GM19025 (cell line): ENCODE measurements at regions not wholly inside any gene's neighbourhood (a gene's known extent, or its start where the extent isn't known, plus 50 kb on each side); places are given as distances from the start of the nearest gene placed in this dataset.
"Not testable (repeated sequence)": the region's sequence is repeated elsewhere in the genome, so short reads cannot be mapped to it uniquely, and the experiment has no call there.

Experiments
- ATAC-seq: cut with Tn5 transposase; IDR thresholded peaks from one replicate; pipeline ENCODE4 v1.9.1; 2021; ENCODE audit warnings: mild to moderate bottlenecking, low read depth, moderate library complexity; ENCODE audit not compliant: unreplicated experiment

DNA sequence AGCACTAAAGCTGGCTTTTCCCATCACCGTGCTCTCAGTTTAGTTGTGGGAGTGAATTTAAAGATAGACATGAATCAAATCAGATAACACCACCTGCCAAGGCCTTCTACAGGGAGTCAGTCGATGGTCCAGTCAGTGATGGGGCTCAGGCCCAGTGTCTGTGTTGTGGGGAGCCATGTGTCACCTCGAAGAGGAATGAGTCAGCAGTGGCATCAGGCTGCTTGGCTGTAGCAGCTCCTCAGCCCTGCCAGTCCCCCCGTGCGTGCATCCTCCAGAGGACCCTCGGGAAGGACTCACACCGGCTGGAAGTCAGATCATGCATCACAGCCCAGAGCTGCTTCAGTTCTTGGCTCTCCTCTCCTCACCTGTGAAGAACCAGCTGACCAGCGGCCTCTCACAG is 420.4 kb upstream of the RAB6C start:
- no peak for ATAC-seq

DNA sequence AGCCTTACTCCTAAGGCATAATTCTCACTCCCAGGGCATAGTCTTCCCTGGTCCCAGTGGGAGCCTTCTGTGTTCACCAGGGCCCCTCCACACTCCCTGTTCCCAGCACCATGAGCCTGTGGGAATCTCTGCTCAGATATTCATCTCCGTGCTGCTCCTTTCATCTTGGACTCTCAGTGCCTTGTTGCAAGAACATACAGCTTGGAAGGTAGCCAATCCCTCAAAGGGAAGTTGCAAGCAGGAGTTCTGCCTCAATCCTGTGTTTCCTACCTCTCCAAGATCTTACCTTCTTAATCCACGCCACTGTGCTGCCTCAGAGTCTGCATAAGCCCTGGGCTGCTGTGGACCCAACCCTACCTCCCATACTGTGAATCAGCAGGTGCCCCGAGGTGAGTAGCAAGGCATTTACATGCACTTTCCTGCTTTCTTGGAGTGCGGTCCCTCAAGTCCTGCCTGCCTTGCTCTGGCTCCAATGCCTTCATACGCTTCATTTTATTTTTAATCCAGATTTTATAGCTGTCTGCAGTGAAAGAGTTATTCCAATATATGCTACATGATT is 413.8 kb upstream of the RAB6C start:
- no peak for ATAC-seq

DNA sequence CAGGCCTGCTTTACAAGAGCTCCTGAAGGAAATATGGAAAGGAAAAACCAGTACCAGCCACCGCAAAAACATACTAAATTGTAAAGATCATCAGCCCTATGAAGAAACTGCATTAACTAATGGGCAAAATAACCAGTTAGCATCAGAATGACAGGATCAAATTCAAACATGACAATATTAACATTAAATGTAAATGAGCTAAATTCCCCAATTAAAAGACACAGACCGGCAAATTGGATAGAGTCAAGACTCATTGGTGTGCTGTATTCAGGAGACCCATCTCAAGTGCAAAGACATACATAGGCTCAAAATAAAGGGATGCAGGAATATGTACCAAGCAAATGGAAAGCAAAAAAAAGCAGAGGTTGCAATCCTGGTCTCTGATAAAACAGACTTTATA is 408.7 kb upstream of the RAB6C start:
- not testable (repeated sequence) for ATAC-seq

DNA sequence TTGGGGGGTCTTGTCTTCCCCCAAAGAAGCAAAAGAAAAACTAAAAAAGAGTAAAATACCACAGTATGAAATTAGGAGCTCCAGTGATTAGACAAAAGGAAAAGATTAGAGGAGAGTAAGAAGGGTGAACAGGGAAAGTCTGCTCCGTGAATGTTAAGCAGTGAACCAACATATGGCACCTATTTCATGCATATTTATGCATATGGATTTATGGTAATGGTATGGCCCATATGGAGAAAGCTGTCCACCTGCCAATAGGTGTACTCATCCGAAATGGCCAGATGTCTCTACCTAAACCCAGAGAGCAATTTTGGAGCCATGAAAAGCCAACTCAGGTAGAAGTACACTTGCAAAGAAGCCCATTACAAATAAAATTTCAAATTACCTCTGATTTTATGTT is 404.0 kb upstream of the RAB6C start:
- no peak for ATAC-seq

DNA sequence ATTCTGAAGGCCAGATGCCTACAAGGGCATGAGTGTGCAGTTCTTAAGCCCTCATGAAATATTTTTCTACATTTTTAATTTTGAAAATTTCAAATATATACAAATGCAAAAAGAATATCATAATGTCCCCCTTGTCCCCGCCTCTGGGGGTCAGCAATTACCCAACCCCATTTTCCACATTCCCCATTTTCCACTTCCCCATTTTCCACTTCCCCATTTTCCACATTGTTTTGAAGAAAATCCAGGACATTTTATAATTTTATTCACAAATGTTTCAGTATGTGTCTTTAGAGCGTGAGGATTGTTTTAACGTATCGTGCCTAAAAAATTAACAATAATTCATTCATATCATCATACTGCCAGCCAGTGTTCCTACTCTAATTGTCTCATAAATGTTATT is 403.6 kb upstream of the RAB6C start:
- ATAC-seq = no peak

DNA sequence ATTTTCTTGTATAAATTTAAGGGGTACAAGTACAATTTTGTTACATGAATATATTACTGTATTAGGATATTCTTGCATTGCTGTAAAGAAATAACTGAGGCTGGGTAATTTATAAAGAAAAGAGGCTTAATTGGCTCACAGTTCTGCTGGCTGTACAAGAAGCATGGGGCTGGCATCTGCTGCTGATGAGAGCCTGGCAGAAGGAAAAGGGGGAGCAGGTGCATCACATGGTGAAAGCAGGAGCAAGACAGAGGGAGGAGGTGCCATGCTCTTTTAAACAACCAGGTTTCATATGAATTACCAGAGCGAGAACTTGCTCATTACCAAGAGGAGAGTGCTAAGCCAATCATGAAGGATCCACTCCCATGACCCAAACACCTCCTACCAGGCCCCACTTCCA is 399.5 kb upstream of the RAB6C start:
- ATAC-seq = no peak

DNA sequence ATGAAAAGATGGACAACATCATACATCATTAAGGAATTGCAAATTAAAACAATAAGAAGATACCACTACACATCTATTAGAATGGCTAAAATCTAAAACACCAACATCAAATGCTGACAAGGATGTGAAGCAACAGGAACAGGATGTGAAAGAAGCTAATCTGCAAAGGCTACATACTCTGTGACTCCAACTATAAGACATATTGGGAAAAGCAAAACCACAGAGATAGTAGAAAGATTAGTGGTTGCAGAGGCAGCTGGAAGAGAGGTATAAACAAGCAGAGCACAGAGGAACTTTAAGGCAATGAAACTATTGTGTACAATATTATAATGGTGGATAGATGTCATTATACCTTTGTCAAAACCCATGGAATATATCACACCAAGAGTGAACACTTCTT is 393.7 kb upstream of the RAB6C start:
- no peak for ATAC-seq

DNA sequence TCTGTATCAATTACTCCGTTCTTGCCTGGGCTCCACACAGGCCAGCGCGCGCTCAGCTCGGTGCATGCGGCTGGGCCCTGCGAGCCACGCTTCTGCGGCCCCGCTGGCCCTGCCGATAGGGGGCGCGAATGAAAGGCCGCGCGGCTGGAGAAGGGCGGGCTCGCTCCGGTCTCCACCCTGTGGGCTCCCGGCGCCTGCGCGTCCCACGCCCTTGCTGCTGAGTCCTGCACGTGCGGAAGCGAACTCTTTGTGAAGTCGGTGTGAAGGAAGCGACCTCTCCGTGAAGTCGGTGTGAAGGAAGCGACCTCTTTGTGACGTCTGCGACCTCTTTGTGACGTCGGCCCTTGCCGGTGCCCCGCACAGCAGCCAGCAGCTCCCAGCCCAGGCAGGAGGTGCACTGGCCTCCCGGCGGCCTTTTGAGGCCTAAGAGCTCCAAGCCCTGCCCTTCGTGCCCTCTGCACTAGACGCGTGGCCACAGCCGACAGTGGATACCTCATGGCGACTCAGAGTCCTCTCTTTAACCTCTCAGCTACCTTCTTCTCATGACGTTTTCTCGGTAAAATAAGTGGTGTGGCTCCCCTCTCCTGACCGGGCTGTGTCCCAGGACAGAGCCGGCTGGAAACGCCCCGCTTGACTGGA is 391.9 kb upstream of the RAB6C start:
- ATAC-seq = no peak

DNA sequence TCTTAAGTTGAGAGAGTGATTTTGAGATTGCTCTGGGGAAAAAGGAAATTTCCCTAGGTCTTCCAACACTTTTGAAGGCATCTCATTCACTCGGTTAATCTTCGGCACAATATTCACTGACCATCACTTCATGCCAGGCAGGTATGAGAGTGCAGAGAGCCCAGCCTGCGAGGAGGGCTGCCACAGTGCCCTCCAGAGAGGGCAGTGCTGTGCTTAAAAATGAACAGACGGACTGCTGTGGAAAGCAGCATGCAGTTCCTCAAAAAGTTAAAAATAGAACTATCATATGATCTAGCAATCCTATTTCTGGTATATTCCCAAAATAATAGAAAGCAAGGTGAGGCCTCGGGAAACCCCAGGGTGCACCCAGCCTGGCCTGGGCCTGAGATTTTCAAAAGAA is 374.9 kb upstream of the RAB6C start:
- ATAC-seq = no peak

DNA sequence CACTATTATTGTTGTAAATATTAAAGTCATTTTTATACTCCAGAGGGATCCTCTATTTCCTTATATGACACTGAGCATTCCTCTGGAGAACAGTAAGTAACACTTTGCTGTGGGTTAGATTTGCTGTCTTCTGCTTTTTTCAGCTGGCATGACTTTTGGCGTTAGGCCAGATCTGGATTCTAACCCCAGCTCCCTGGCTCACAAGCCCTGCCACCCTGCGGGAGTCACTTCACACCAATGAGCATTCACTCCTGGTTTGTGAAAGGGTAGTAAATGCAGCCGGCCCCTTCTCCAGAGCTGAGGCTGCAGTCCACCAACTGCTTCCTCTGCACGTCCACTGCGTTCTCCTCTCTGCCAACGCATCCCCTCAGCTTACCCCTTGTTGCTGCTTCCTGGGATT is 373.8 kb upstream of the RAB6C start:
- ATAC-seq = no peak

DNA sequence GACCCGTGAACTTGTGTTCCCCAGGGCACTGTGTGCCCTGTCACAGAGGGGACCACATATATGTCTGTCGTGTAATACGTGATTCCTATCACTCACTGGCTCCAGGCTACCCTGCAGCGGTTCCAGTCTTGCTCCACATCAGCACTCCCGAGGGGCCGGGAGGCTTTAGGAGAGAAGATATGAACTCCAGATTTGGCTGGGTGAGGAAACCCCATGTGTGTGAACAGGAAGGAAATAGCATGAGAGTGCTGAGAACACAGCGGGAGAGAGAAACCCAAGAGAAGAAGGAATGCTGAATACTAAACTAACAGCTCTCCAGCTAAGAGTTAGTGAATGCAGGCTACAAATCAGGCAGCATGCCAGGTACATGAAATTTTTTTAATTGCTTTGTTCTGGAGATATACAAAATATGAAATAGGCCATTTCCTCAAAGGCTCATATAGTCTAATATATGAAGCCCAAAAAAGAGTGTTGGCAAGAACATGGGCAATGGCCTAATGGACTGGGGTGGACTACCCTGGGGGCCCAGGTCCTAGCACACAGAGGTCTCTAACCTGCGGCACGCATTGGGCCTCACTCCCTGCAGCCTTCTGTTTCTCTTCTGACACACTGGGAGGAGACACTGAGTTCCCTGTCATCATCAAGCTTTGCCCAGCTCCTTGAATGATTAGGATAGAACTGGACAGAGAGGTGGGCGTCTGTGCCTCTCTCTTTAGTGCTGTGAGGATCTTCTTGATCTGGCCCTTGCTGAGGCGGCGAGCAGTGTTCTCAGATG is 372.8 kb upstream of the RAB6C start:
- no peak for ATAC-seq

DNA sequence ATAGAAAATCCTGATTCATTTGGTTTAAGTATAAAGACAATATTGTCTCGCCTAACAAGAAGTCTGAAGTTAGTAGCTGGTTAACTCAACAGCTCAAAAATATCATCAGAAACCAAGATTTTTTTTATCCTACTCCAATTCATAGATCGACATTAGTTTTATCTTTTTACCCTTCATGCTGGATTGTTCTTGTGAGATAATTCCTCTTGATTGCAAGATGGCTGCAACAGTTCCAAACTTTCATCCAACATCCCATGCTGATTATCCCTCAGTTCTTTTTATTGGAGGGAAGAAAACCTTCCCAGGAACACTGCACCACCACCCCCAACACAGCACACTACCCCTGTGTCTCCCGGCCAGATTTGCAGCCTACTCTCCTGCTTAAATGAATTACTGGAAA is 370.2 kb upstream of the RAB6C start:
- no peak for ATAC-seq

DNA sequence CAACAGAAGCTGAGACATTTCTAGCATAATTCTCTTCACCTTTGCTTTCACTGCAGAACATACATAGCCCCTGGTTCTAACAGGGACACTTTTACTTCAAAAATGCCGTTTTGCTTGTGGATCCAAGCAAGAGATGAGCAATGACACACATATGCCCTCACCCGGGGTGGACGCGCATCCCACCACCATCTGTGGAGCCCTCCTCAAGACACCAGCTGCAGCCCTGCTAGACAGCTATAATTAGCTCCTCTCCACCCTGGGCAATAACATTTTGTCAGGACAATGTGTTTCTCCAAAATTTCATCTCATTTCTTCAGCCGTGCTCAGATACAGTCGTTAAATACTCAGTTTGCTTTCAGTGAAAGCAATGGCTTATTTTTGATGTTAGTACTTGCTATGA is 368.7 kb upstream of the RAB6C start:
- ATAC-seq = no peak

DNA sequence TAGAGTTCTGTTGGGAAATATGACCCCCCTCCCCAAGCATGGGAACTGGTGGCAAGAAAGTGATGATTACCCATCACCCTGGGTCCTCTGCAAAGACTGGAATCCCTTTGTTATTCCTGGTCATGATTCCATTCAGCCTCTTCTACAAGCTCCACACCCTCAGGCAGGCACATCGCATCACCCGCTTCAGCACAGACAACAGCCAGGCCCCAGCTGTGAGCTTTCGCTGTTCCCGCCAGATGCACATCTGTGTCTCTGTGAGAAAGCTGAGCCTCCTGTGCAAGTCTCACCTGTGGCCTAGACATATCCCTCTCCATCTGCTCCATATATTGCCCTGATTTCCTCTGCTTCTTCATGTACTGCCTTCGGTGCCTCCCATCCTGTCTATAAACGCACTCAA is 368.0 kb upstream of the RAB6C start:
- ATAC-seq = no peak

DNA sequence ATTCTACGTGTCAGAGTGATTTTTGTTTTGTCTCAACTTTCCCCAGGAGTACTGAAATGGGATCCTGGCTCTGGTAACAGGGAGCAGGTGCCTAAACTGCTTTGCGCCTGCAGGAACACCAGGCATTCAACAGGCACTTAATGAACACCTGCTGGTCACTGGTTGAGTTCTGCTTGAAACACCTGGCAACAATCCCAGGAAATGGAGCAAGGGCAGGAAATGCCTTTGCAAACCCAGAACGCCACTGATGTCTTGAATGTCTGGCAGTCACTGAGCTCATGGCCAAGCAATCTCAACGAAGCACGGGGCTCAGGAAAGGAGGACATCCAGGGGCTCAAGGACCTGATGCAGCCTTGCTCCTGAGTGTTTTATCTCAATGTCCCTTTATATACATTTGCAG is 360.0 kb upstream of the RAB6C start:
- no peak for ATAC-seq

DNA sequence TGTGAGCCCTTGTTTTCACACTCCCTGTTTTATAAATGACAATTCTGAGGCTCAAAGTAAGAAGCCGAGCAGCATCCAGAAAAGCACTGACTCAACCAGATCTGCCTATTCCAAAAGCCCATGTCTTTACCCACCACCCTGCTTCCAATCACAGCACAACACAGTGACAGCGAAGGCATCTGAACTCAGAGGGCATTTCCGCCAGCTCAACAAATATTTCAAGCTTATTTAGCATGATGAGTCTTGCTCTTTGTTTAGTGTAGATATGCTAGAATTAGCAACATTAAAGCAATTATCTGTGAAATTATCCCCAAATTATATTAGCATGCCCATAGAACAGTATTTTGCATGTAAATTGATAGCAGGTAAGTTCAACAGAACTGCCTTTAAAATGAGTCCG is 359.1 kb upstream of the RAB6C start:
- no peak for ATAC-seq

DNA sequence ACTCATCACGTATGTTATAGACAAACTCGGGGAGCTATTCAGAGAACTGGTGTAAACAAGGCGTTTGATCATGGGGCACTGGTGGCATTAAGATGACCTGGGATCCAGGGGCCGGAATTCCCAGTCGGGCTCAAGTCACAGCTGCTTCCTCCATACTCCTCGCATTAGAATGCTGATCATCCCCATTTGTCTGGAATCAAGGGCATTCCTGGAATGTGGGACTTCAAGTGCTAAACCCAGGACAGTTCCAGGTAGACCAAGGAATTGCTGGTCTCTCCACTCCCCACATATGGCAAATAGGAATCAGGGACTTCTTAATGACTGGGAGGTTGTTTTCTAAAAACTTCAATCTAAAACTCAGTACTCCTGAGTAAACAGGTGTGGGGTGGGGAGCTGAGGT is 355.7 kb upstream of the RAB6C start:
- ATAC-seq = no peak

DNA sequence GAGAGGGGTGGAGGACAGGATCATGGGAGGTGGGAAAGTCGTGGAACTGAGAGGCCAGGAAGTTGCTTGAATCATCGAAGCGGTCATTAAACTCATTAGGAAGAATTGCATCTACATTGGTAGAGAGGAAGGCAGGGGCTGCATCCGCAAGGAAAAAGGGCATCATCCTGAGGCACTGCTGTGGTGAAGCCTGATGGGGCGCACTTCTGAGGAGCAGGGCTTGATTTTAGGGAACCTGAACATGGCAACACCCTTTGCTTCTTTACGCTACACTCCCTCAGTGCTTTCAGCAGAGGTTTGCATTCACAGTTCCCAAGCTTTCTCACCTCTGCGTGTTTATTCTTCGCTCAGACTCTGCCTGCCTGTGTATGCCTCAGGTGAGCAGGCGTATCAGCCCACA is 352.0 kb upstream of the RAB6C start:
- ATAC-seq = no peak

DNA sequence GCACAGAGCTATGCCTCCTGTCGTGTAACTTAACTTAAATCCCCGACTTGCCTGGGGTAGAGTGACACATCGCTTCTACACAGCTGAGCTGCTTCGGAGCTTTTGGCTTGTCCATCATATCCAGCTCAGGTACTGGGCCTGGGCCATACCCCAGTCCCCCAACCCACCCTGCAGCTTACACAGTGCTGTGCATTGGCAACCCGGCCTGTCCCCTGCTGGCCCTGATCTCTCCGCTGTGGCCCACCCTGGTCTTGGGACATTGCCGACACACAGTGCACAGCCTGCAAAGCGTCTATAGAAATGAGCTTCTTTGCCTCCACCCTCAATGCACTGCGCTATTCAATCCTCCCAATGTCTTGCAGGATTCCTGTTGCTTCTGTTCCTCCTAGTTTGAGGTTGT is 342.8 kb upstream of the RAB6C start:
- ATAC-seq = no peak

DNA sequence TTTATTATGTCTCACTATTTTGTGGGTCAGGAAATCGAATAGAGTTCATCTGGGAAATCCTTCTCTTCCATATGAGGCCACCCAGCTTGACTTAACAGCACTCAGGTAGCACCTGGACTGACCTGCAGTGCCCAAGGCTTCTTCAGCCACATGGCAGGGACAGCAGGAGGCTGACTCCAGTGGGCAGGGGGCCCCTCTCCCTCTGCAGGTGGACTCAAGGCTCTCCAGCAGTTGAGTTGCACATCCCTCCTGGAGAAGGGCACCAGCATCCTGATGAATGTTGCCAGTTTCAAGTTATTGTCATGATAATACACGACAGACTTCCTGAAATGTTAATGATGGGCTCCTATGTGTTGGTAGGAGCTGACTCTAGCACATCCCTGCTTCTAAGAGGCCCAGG is 338.1 kb upstream of the RAB6C start:
- ATAC-seq = no peak

DNA sequence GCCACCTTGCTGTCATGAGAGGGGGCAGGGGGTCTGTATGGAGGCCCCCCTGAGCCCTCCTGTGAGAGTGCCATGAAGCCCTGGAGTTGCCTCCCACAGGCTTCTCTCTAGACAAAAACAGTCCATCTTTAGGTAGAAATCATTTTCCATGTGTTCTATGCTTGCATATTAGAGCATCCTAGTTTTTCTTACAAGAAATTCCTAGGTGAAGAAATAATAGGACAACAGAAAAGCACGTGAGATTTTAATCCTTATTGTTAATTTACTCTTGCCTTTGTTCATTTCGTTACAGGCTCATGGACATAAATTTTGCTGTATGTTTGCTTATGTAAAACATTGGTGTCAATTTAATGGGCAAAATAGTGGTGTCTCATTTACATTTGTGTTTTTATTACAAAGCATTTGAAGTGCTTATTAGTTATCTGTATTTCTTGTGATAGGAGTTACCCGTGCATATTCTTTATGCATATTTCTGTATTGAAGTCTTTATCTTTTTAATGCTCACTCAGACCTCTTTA is 336.9 kb upstream of the RAB6C start:
- ATAC-seq = no peak

DNA sequence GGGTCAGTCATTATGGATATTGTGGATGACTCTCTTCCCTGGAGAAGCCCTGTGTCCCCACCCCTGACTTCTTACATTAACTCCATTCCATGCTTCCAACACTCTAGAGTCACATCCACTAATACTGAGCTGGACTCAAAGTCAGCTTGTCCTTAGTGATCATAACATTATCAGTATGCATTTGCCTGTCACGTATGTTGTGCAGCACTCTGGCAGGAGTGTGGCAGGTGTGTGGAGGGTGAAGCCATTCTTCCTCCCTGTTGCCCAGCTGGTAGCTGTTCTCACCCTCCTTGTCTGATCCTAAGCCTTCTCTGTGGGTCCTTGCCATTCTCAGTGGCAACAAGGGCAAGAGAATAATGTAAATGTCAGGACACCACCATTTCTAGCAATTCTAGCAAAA is 334.1 kb upstream of the RAB6C start:
- no peak for ATAC-seq
